Thymus (tissue), 11 donors: ENCODE measurements at regions not wholly inside any gene's neighbourhood (a gene's known extent, or its start where the extent isn't known, plus 50 kb on each side); places are given as distances from the start of the nearest gene placed in this dataset.

Experiments used
- DNase-seq, 9 donors: peaks; one replicate each; pipeline ENCODE4 v3.0.0-alpha.2; 2013; ENCODE audit warnings: low spot score in 9 of 9, low read depth in 6 of 9, missing footprints in 1 of 9
- H3K27ac ChIP-seq, 2 donors: one replicate each; pipeline ENCODE4 v1.5.1; 2013; ENCODE audit warnings: control low read depth in 1 of 2, low read depth in 1 of 2, low read length in 1 of 2, mild to moderate bottlenecking in 1 of 2, moderate library complexity in 1 of 2
- H3K27me3 ChIP-seq, 2 donors: one replicate each; pipeline ENCODE4 v1.5.1; 2013; ENCODE audit warnings: low read length in 1 of 2; ENCODE audit not compliant: control insufficient read depth in 2 of 2, insufficient read depth in 1 of 2
- H3K36me3 ChIP-seq, 2 donors: one replicate each; pipeline ENCODE4 v1.5.1; 2013; ENCODE audit warnings: low read length in 1 of 2, mild to moderate bottlenecking in 1 of 2, moderate library complexity in 1 of 2; ENCODE audit not compliant: control insufficient read depth in 2 of 2, insufficient read depth in 2 of 2
- H3K4me1 ChIP-seq, 2 donors: one replicate each; pipeline ENCODE4 v1.5.1; 2013; ENCODE audit warnings: low read length in 2 of 2; ENCODE audit not compliant: control insufficient read depth in 2 of 2, insufficient read depth in 2 of 2
- H3K4me3 ChIP-seq, 2 donors: one replicate each; pipeline ENCODE4 v1.5.1; 2013; ENCODE audit warnings: low read length in 2 of 2, control low read depth in 1 of 2, mild to moderate bottlenecking in 1 of 2
- H3K9me3 ChIP-seq, 2 donors: one replicate each; pipeline ENCODE4 v1.5.1; 2013; ENCODE audit warnings: low read length in 1 of 2, mild to moderate bottlenecking in 1 of 2; ENCODE audit not compliant: control insufficient read depth in 2 of 2, insufficient read depth in 1 of 2
- WGBS: extraction: QIAGEN DNeasy Blood & Tissue Kit; methylation state at CpG from one replicate; pipeline ENCODE4 v1.1.7; 2013; 5-methylcytosine and 5-hydroxymethylcytosine counted together
- donor health status: healthy.

GRCh38 chr2:66794070-66794469 is 359.1 kb downstream of the MEIS1 start:
- WGBS = 90% methylated on average over 8 of the region's 8 CpGs
- Histone ChIP-seq H3K36me3 (no peaks in the 10 kb centered on the region), H3K27ac (no peak overlapping the region), H3K9me3 (no peaks in the 10 kb centered on the region), H3K4me3 (no peak overlapping the region), H3K27me3 (no peaks in the 10 kb centered on the region), H3K4me1 (no peaks in the 10 kb centered on the region)
- DNase-seq = no peak

GRCh38 chr2:66794551-66794950 is 359.6 kb downstream of the MEIS1 start:
- H3K36me3 ChIP-seq = no peaks in the 10 kb centered on the region
- H3K9me3 ChIP-seq = no peaks in the 10 kb centered on the region
- H3K4me1 ChIP-seq = no peaks in the 10 kb centered on the region
- 99% methylated on average over 1 of the region's 1 CpG for WGBS
- no peak overlapping the region for H3K4me3 ChIP-seq
- H3K27me3 ChIP-seq = no peaks in the 10 kb centered on the region
- no peak overlapping the region for H3K27ac ChIP-seq
- no peak for DNase-seq

- no peaks in the 10 kb centered on the region for H3K9me3 ChIP-seq
- H3K36me3 ChIP-seq = no peaks in the 10 kb centered on the region
- WGBS = 98% methylated on average over 2 of the region's 2 CpGs
- H3K27ac ChIP-seq = no peak overlapping the region
- H3K4me3 ChIP-seq = no peak overlapping the region
- no peaks in the 10 kb centered on the region for H3K27me3 ChIP-seq
- no peaks in the 10 kb centered on the region for H3K4me1 ChIP-seq
- no peak for DNase-seq
Measured at GRCh38 chr2:66802877-66803276, 368.0 kb downstream of the MEIS1 start.

- Histone ChIP-seq H3K9me3 (no peaks in the 10 kb centered on the region), H3K4me3 (no peak overlapping the region), H3K27me3 (no peaks in the 10 kb centered on the region), H3K27ac (no peak overlapping the region), H3K4me1 (no peaks in the 10 kb centered on the region), H3K36me3 (no peaks in the 10 kb centered on the region)
- 88% methylated on average over 2 of the region's 2 CpGs for WGBS
- no peak for DNase-seq
Measured at GRCh38 chr2:66803726-66804125, 368.8 kb downstream of the MEIS1 start.

- 91% methylated on average over 8 of the region's 8 CpGs for WGBS
- H3K27ac ChIP-seq = no peak overlapping the region
- no peaks in the 10 kb centered on the region for H3K9me3 ChIP-seq
- DNase-seq = no peak
- H3K27me3 ChIP-seq = no peaks in the 10 kb centered on the region
- no peak overlapping the region for H3K4me3 ChIP-seq
- H3K36me3 ChIP-seq = no peaks in the 10 kb centered on the region
- H3K4me1 ChIP-seq = no peaks in the 10 kb centered on the region
Measured at GRCh38 chr2:66805016-66805865, 370.3 kb downstream of the MEIS1 start.

- Histone ChIP-seq H3K4me1 (no peaks in the 10 kb centered on the region), H3K9me3 (no peaks in the 10 kb centered on the region), H3K36me3 (no peaks in the 10 kb centered on the region), H3K27me3 (no peaks in the 10 kb centered on the region), H3K27ac (no peak overlapping the region), H3K4me3 (no peak overlapping the region)
- DNase-seq = no peak
- WGBS = 63% methylated on average over 3 of the region's 3 CpGs
Measured at GRCh38 chr2:66805968-66806367, 371.0 kb downstream of the MEIS1 start.

- Histone ChIP-seq H3K27ac (no peak overlapping the region), H3K4me3 (no peak overlapping the region), H3K36me3 (no peaks in the 10 kb centered on the region), H3K9me3 (no peaks in the 10 kb centered on the region), H3K27me3 (no peaks in the 10 kb centered on the region), H3K4me1 (no peaks in the 10 kb centered on the region)
- no peak for DNase-seq
- 41% methylated on average over 1 of the region's 1 CpG for WGBS
Measured at GRCh38 chr2:66813525-66813924, 378.6 kb downstream of the MEIS1 start.

- no peaks in the 10 kb centered on the region for H3K27me3 ChIP-seq
- 73% methylated on average over 2 of the region's 2 CpGs for WGBS
- H3K4me3 ChIP-seq = no peak overlapping the region
- DNase-seq = no peak
- no peaks in the 10 kb centered on the region for H3K9me3 ChIP-seq
- H3K36me3 ChIP-seq = no peaks in the 10 kb centered on the region
- no peak overlapping the region for H3K27ac ChIP-seq
- no peaks in the 10 kb centered on the region for H3K4me1 ChIP-seq
Measured at GRCh38 chr2:66813976-66814375, 379.1 kb downstream of the MEIS1 start.

- no peak for DNase-seq
- H3K9me3 ChIP-seq = no peaks in the 10 kb centered on the region
- no peak overlapping the region for H3K27ac ChIP-seq
- no peaks in the 10 kb centered on the region for H3K36me3 ChIP-seq
- WGBS = 76% methylated on average over 1 of the region's 1 CpG
- no peak overlapping the region for H3K4me3 ChIP-seq
- no peaks in the 10 kb centered on the region for H3K4me1 ChIP-seq
- no peaks in the 10 kb centered on the region for H3K27me3 ChIP-seq
Measured at GRCh38 chr2:66814916-66815315, 380.0 kb downstream of the MEIS1 start.
